Right cardiac atrium (tissue), 5 donors: ENCODE measurements at regions not wholly inside any gene's neighbourhood (a gene's known extent, or its start where the extent isn't known, plus 50 kb on each side); places are given as distances from the start of the nearest gene placed in this dataset.

Experiments used
- ATAC-seq, 2 donors: fragments of 200-7000 bp; cut with Tn5 transposase; one replicate each; pipeline versions ENCODE4 v1.8.0 to v1.9.1; 2020; ENCODE audit warnings: moderate library complexity in 2 of 2, mild to moderate bottlenecking in 1 of 2
- DNase-seq, 3 donors: peaks; one replicate each; pipeline ENCODE4 v3.0.0-alpha.2; 2020
- H3K27ac ChIP-seq: one replicate; pipeline ENCODE4 v1.5.1; 2013; ENCODE audit warnings: mild to moderate bottlenecking, low read length, control low read depth, moderate library complexity
- H3K27me3 ChIP-seq: one replicate; pipeline ENCODE4 v1.6.1; 2013; ENCODE audit not compliant: control insufficient read depth, insufficient read depth
- H3K4me1 ChIP-seq: one replicate; pipeline ENCODE4 v1.6.1; 2013; ENCODE audit warnings: low read length; ENCODE audit not compliant: control insufficient read depth, insufficient read depth
- H3K4me3 ChIP-seq: one replicate; pipeline ENCODE4 v1.5.1; 2013; ENCODE audit warnings: low read length, control low read depth
- H3K9me3 ChIP-seq: one replicate; pipeline ENCODE4 v1.6.1; 2013; ENCODE audit warnings: low read length; ENCODE audit not compliant: control insufficient read depth
- WGBS: extraction: QIAGEN DNeasy Blood & Tissue Kit; methylation state at CpG from one replicate; pipeline ENCODE4 v1.1.7; 2013; 5-methylcytosine and 5-hydroxymethylcytosine counted together
- intact Hi-C, 4 donors: fragments of 100-400 bp; cut with DNase I; formaldehyde crosslinking; loops; one replicate each; pipeline versions ENCODE4 v1.11.0 to v1.14.0; 2022 to 2023
- donor health status: healthy with polysubstance abuse.
- donor health status: DM: no; HTN: yes; CAD: no.
- donor health status: DM: no; HTN: no; CAD: no.
- donor health status: DM: no; HTN: yes; CAD: no; lungs with severe emphysema.
- donor health status: DM: yes; HTN: yes; CAD: no.

DNA sequence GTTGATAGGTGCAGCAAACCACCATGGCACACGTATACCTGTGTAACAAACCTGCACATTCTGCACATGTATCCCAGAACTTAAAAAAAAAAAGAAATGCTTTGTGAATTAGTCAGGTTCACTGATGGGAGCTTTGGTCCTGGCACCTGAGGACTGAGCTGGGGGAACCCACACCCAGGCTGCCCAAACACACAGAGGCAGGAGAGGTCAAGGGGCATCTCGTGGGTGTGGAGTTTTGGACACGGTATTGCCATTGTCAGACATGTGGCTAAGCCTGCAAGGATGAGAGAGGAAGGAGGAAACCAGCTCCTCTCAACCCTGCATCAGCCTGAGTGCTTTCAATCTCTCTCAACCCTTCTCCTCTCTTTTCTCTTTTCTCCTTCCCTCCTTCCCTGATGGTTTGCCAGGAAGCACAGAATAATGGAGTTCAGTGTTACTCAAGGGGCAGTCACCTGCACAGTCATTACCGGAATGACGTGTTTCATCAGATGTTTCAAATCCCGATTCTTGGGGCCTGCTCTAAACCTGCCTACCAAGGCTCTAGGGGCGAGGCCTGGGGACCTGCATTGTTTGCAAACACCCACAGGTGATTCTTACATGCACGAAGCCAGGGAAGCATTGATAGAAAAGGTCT, 89.9 kb upstream of the NEDD9 start:
- intact Hi-C loops, result no loop called here
- no peak for DNase-seq
- ATAC-seq, result peak in 1 of 2 donors; percentile 28
- Histone ChIP-seq H3K9me3 (no peaks in the 10 kb centered on the region), H3K4me3 (no peak overlapping the region), H3K27me3 (no peaks in the 10 kb centered on the region), H3K27ac (no peak overlapping the region), H3K4me1 (no peaks in the 10 kb centered on the region)
- 86% methylated on average over 8 of the region's 8 CpGs for WGBS

GRCh38 chr6:11320914-11321597, 88.6 kb upstream of the NEDD9 start:
- no peak for DNase-seq
- no peak overlapping the region for H3K4me3 ChIP-seq
- intact Hi-C loops, result no loop called here
- H3K27ac ChIP-seq, result no peak overlapping the region
- no peak for ATAC-seq
- no peaks in the 10 kb centered on the region for H3K9me3 ChIP-seq
- H3K4me1 ChIP-seq, result no peaks in the 10 kb centered on the region
- 69% methylated on average over 9 of the region's 9 CpGs for WGBS
- no peaks in the 10 kb centered on the region for H3K27me3 ChIP-seq

DNA sequence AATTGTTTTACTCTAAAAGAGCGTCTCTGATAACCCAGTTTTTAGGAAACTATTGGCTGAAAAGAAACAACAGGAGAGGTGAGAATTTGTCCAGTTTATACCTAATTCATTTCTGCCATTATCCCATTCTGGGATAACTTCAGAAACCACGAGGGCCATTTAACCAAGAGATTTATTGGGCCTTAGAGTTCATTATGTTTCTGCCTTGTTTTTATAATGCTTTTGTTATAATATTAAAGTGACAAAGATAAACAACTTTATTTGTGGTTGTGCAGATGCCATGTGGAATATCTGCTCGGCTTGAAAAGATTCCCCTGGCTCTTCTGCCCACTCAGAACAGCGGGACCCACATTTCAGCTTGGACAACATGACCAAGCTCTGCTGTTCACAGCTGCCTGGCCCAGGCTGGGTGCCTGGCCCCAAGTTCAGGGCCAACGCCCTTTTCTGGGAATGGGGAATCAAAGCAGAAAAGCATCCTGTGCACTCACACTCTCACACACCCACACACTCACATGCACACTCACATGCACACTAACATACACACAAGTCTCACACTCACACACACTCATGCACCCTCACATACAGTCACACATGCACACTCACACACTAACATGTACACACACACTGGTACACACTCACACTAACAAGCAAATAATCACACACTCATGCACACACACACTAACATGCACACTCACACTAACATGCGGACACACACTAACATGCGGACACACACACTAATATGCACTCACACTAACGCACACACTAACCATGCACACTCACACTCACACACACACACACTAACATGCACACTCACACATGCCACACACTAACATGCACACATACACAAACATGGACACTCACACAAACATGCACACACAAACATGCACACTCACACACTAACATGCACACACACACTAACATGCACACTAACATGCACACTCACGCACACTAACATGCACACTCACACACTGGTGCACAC, 86.7 kb upstream of the NEDD9 start:
- no peak for DNase-seq
- intact Hi-C loops, result no loop called here
- H3K27me3 ChIP-seq, result no peaks in the 10 kb centered on the region
- WGBS, result 82% methylated on average over 9 of the region's 9 CpGs
- H3K9me3 ChIP-seq, result no peaks in the 10 kb centered on the region
- no peaks in the 10 kb centered on the region for H3K4me1 ChIP-seq
- H3K27ac ChIP-seq, result no peak overlapping the region
- H3K4me3 ChIP-seq, result no peak overlapping the region
- ATAC-seq, result peak in 1 of 2 donors; percentile 3

GRCh38 chr6:11317885-11318771, 85.7 kb upstream of the NEDD9 start:
- H3K4me1 ChIP-seq, result no peaks in the 10 kb centered on the region
- WGBS, result 55% methylated on average over 11 of the region's 11 CpGs
- peak overlapping the region; percentile 33 for H3K27ac ChIP-seq
- no peak overlapping the region for H3K4me3 ChIP-seq
- no peaks in the 10 kb centered on the region for H3K27me3 ChIP-seq
- ATAC-seq, result peak; percentile 74 to 85
- no peaks in the 10 kb centered on the region for H3K9me3 ChIP-seq
- intact Hi-C loops, result no loop called here
- peak in 2 of 3 donors; percentile 61 to 64 for DNase-seq

DNA sequence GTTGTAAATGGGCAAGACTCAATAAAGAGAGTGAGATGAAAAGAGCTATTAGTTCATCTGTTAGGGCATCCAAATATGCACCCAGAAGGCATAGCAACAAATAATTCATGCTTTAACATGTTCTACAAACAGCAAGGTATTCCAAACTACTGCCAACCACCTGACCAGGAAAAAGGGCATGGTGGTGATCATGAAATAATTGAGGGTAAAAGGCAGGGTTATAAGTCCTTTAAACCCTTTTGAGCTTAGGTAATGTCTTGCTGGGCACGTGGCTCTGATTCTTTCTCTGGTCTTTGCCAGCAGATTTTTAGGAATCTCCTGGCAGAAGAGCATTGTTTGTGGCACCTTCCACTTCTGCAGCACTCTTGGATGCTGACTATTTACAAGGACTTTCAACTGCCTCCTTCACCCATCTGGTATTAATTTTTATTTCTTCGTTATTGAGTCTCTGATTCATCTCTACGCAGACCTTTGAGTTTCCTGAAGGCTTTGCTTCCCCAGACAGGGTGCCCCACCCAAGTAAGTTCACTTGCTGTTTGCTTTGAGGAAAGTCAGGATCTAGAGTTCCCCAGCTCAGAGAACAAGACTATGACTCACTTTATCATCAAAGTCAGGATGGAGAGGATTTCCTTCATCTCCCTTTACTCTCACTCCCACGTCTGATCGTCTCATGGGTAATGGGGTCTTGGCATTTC, 83.4 kb upstream of the NEDD9 start:
- WGBS, result 59% methylated on average over 5 of the region's 5 CpGs
- H3K27ac ChIP-seq, result no peak overlapping the region
- DNase-seq (no peak), ATAC-seq (peak; percentile 58 to 87)
- H3K4me1 ChIP-seq, result no peaks in the 10 kb centered on the region
- no peak overlapping the region for H3K4me3 ChIP-seq
- no peaks in the 10 kb centered on the region for H3K9me3 ChIP-seq
- intact Hi-C loops, result no loop called here
- no peaks in the 10 kb centered on the region for H3K27me3 ChIP-seq

GRCh38 chr6:11313207-11313606, 80.7 kb upstream of the NEDD9 start:
- ATAC-seq (no peak), DNase-seq (no peak)
- Histone ChIP-seq H3K4me1 (no peaks in the 10 kb centered on the region), H3K9me3 (no peaks in the 10 kb centered on the region), H3K27ac (no peak overlapping the region), H3K4me3 (no peak overlapping the region), H3K27me3 (no peaks in the 10 kb centered on the region)
- intact Hi-C loops, result no loop called here
- 95% methylated on average over 1 of the region's 1 CpG for WGBS

DNA sequence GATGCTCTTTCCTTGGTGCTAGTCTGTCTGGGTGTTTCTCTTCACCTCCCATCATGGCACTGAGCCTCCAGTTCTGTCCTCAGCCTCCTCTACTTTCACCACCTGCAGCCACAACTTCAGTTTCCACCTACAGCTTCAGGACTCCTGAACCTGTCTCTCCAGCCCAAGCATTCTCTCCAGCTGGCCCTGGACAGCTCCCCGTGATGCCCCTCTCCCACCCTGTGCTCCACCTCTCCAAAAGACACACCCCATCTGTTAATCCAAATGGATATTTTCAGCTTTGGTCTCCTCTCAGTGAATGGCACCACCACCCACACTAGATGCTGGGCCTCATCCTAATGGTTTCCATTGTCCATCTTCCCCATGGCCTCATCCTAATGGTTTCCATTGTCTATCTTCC, 79.5 kb upstream of the NEDD9 start:
- intact Hi-C loops, result no loop called here
- DNase-seq (no peak), ATAC-seq (no peak)
- Histone ChIP-seq H3K9me3 (no peaks in the 10 kb centered on the region), H3K4me1 (no peaks in the 10 kb centered on the region), H3K4me3 (no peak overlapping the region), H3K27me3 (no peaks in the 10 kb centered on the region), H3K27ac (no peak overlapping the region)
- 85% methylated on average over 1 of the region's 1 CpG for WGBS

GRCh38 chr6:11309947-11310665, 77.6 kb upstream of the NEDD9 start:
- Histone ChIP-seq H3K9me3 (no peaks in the 10 kb centered on the region), H3K4me3 (no peak overlapping the region), H3K27ac (no peak overlapping the region), H3K4me1 (no peaks in the 10 kb centered on the region), H3K27me3 (no peaks in the 10 kb centered on the region)
- ATAC-seq (no peak), DNase-seq (no peak)
- intact Hi-C loops, result no loop called here
- 82% methylated on average over 7 of the region's 7 CpGs for WGBS

DNA sequence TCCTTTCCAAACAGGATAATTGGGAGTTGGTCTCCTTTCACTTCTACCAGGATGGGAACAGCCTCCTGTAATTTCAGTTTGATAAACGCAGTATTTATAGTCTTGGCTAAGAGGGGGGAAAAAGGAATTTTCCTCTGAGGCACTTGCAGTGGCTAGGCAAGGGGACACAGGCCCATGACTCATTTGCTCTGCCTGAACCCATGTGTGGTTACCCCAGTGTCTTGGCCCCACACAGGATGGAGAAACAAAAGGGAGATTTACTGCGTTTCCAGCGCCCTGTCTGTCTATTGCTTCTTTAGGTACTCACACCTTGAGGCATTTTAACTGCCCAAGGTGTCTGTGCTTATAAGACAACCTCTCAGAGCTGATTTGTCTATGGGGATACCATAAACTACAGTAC, 74.8 kb upstream of the NEDD9 start:
- Histone ChIP-seq H3K4me1 (no peaks in the 10 kb centered on the region), H3K27ac (no peak overlapping the region), H3K4me3 (no peak overlapping the region), H3K9me3 (no peaks in the 10 kb centered on the region), H3K27me3 (no peaks in the 10 kb centered on the region)
- intact Hi-C loops, result no loop called here
- 82% methylated on average over 3 of the region's 3 CpGs for WGBS
- peak in 1 of 2 donors; percentile 59 for ATAC-seq
- DNase-seq, result no peak
